ENCODE measurements at regions not wholly inside any gene's neighbourhood (a gene's known extent, or its start where the extent isn't known, plus 50 kb on each side); places are given as distances from the start of the nearest gene placed in this dataset.
"Not testable (repeated sequence)": the region's sequence is repeated elsewhere in the genome, so short reads cannot be mapped to it uniquely, and the experiment has no call there.

DNA sequence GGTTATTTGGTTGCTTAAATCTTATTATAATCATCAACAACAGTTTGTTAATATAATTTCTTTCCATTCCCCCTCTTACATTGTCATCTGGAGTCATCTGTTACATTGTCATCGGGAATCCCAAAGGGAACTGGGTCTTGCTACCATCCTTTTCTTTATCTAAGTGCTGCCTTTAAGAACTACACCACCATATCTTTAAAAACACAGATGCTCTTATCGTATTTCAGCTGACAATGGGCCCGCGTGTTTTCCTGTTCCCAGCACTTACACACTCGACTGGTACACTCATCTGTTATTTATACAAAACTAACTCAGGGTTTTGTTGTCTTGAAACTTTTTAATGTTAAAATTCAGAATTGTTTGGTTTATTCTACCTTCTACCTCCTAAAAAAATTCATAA, 256.2 kb upstream of the MGMT start:
- Histone ChIP-seq H3K4me3 (no peak overlapping the region), H3K27me3 (no peaks in the 10 kb centered on the region), H3K27ac (no peak overlapping the region), H3K36me3 (no peaks in the 10 kb centered on the region), H3K9me3 (no peaks in the 10 kb centered on the region), H3K4me1 (no peaks in the 10 kb centered on the region)
- no peak for DNase-seq (ENCODE audit: extremely low spot score in 2 of 2)
- intact Hi-C loops (cut with DNase I) = no loop called here
- TF ChIP-seq, protein P1, sequence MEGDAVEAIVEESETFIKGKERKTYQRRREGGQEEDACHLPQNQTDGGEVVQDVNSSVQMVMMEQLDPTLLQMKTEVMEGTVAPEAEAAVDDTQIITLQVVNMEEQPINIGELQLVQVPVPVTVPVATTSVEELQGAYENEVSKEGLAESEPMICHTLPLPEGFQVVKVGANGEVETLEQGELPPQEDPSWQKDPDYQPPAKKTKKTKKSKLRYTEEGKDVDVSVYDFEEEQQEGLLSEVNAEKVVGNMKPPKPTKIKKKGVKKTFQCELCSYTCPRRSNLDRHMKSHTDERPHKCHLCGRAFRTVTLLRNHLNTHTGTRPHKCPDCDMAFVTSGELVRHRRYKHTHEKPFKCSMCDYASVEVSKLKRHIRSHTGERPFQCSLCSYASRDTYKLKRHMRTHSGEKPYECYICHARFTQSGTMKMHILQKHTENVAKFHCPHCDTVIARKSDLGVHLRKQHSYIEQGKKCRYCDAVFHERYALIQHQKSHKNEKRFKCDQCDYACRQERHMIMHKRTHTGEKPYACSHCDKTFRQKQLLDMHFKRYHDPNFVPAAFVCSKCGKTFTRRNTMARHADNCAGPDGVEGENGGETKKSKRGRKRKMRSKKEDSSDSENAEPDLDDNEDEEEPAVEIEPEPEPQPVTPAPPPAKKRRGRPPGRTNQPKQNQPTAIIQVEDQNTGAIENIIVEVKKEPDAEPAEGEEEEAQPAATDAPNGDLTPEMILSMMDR (IDR thresholded peaks at IDR 0.05) = no peak
- TF ChIP-seq POLR2A (IDR thresholded peaks at IDR 0.05) (no peak), POLR2AphosphoS5 (IDR thresholded peaks at IDR 0.05; ENCODE audit: insufficient read depth in 1 of 2, low read depth in 1 of 2) (no peak)

DNA sequence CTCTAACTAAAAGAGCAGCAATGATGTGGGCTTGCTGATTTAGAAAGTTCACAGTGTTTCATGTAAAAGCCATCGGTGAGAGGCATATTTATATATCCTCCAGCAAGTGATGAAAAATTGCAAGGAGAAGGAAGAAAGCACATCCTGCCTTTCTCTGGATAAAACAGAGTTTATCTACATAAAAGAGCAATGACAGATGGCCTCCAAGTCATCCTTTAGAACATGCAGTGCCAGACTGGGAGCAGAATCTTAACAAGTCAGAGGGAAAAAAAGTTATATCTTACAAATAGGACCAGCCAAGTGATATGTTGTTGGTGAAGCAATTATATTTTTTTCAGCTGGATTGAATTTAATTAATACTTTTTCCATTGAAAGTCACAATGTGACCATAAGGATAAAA, 253.8 kb upstream of the MGMT start:
- Histone ChIP-seq H3K27me3 (no peaks in the 10 kb centered on the region), H3K27ac (no peak overlapping the region), H3K4me3 (no peak overlapping the region), H3K9me3 (no peaks in the 10 kb centered on the region), H3K4me1 (no peaks in the 10 kb centered on the region), H3K36me3 (no peaks in the 10 kb centered on the region)
- TF ChIP-seq POLR2A (IDR thresholded peaks at IDR 0.05) (no peak), POLR2AphosphoS5 (IDR thresholded peaks at IDR 0.05; ENCODE audit: insufficient read depth in 1 of 2, low read depth in 1 of 2) (no peak)
- TF ChIP-seq, protein P1 (IDR thresholded peaks at IDR 0.05) = no peak
- no peak for DNase-seq (ENCODE audit: extremely low spot score in 2 of 2)
- intact Hi-C loops (cut with DNase I) = no loop called here

DNA sequence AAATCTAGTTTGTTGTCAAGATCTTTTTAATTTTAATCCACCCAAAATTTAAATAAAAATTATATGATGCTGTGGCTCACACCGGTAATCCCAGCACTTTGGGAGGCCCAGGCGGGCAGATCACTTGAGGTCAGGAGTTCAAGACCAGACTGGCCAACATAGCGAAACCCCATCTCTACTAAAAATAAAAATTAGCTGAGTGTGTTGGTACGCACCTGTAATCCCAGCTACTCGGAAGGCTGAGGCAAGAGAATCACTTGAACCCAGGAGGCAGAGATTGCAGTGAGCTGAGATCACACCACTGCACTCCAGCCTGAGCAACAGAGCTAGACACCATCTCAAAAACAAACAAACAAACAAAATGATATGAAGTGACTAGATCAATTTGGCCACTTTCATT, 253.0 kb upstream of the MGMT start:
- H3K4me3 ChIP-seq; H3K9me3 ChIP-seq; H3K27ac ChIP-seq; intact Hi-C loops (cut with DNase I); H3K27me3 ChIP-seq; H3K4me1 ChIP-seq; H3K36me3 ChIP-seq; DNase-seq (ENCODE audit: extremely low spot score in 2 of 2): not testable (repeated sequence)

GRCh38 chr10:129219364-129219763, 247.7 kb upstream of the MGMT start:
- TF ChIP-seq, protein P1 (IDR thresholded peaks at IDR 0.05) = no peak
- TF ChIP-seq POLR2AphosphoS5 (IDR thresholded peaks at IDR 0.05; ENCODE audit: insufficient read depth in 1 of 2, low read depth in 1 of 2) = no peak
- no peak for TF ChIP-seq POLR2A (IDR thresholded peaks at IDR 0.05)
- Histone ChIP-seq H3K4me1 (no peaks in the 10 kb centered on the region), H3K36me3 (no peaks in the 10 kb centered on the region), H3K27ac (no peak overlapping the region), H3K9me3 (no peaks in the 10 kb centered on the region), H3K4me3 (no peak overlapping the region), H3K27me3 (no peaks in the 10 kb centered on the region)
- DNase-seq (ENCODE audit: extremely low spot score in 2 of 2) = no peak
- intact Hi-C loops (cut with DNase I) = no loop called here

DNA sequence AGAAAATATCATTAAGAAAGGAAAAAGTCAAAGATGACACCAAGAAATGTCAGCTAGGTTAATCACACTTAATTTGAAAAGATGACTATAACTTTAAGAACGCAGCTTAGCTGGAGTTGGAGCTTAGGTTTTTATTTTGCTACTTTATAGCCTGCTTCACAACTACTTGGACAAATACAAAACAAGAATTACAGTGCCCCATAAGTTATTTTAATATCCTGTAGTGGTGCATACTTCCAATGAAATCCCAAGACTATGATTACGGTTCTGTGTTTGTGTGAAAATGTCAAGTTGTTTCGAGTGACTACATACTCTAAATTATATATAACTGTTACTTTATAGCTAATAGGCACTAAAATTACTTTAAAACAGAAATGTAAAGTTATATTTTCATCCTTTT, 244.6 kb upstream of the MGMT start:
- TF ChIP-seq, protein P1 (IDR thresholded peaks at IDR 0.05) = no peak
- TF ChIP-seq POLR2A (IDR thresholded peaks at IDR 0.05) (no peak), POLR2AphosphoS5 (IDR thresholded peaks at IDR 0.05; ENCODE audit: insufficient read depth in 1 of 2, low read depth in 1 of 2) (no peak)
- intact Hi-C loops (cut with DNase I) = no loop called here
- Histone ChIP-seq H3K27me3 (no peaks in the 10 kb centered on the region), H3K4me3 (no peak overlapping the region), H3K36me3 (no peaks in the 10 kb centered on the region), H3K27ac (no peak overlapping the region), H3K9me3 (no peaks in the 10 kb centered on the region), H3K4me1 (no peaks in the 10 kb centered on the region)
- no peak for DNase-seq (ENCODE audit: extremely low spot score in 2 of 2)

GRCh38 chr10:129223363-129223762, 243.7 kb upstream of the MGMT start:
- intact Hi-C loops (cut with DNase I) = no loop called here
- DNase-seq (ENCODE audit: extremely low spot score in 2 of 2) = no peak
- H3K36me3 ChIP-seq = no peaks in the 10 kb centered on the region
- H3K27ac ChIP-seq = no peak overlapping the region
- H3K4me1 ChIP-seq = no peaks in the 10 kb centered on the region
- H3K9me3 ChIP-seq = no peaks in the 10 kb centered on the region
- no peak overlapping the region for H3K4me3 ChIP-seq
- H3K27me3 ChIP-seq = no peaks in the 10 kb centered on the region
- TF ChIP-seq POLR2AphosphoS5 (IDR thresholded peaks at IDR 0.05; ENCODE audit: insufficient read depth in 1 of 2, low read depth in 1 of 2) (no peak), POLR2A (IDR thresholded peaks at IDR 0.05) (no peak)
- TF ChIP-seq, protein P1 (IDR thresholded peaks at IDR 0.05) = no peak
